K562 (cell line): ENCODE measurements at regions not wholly inside any gene's neighbourhood (a gene's known extent, or its start where the extent isn't known, plus 50 kb on each side); places are given as distances from the start of the nearest gene placed in this dataset.

Experiments used
- ATAC-seq: fragments of 200-7000 bp; cut with Tn5 transposase; 3 replicates; pipeline ENCODE4 v1.9.1; 2020; ENCODE audit warnings: moderate library complexity
- BruUV-seq: library from RNA; stranded (reverse); fragments of 400-500 nt; replicated peaks from 2 replicates; lab custom pipeline; 2021; lab: Mats Ljungman, UMichigan
- CTCF ChIA-PET: fragments of 300-600 bp; formaldehyde crosslinking; extraction: SDS; loops from one replicate; lab custom pipeline; 2021; ENCODE audit warnings: low intra/inter-chr PET ratio; lab: Yijun Ruan, JAX
- POLR2A ChIA-PET: fragments of 300-600, 350-650 bp; sonication (Branson Sonifier 250); formaldehyde crosslinking; extraction: SDS; loops from one replicate; lab custom pipeline; 2021; ENCODE audit warnings: antibody characterized with exemption, inconsistent platforms; lab: Yijun Ruan, JAX
- DNase-seq, 4 experiments: peaks; one replicate each; pipeline versions ENCODE4 v3.0.0 to v3.0.0-alpha.2; 2011 to 2018; ENCODE audit warnings: low spot score in 3 of 4, mixed read lengths in 3 of 4; ENCODE audit errors: extremely low read depth in 1 of 4
- FAIRE-seq: peaks from 2 replicates; lab custom pipeline; 2011; peaks lifted over from hg19 to GRCh38; lab: Jason Lieb, UNC
- H2AFZ ChIP-seq: 2 replicates; pipeline ENCODE4 v1.6.0; 2011; ENCODE audit warnings: low read depth, low read length, control low read depth, inconsistent platforms
- H3K27ac ChIP-seq: fragments of 200-600 bp; 3 replicates; pipeline ENCODE4 v1.8.0; 2011; ENCODE audit warnings: low read depth, mild to moderate bottlenecking, control low read depth, inconsistent platforms, low read length, moderate library complexity, mixed read lengths; ENCODE audit errors: extremely low read depth
- H3K27me3 ChIP-seq, 2 experiments: fragments of 300-600 bp in 1 of 2; 2 replicates in 1 of 2; 3 replicates in 1 of 2; pipeline versions ENCODE4 v1.6.0 to v1.8.0; 2011; ENCODE audit warnings: inconsistent platforms in 2 of 2, low read length in 2 of 2, mild to moderate bottlenecking in 1 of 2, mixed read lengths in 1 of 2, moderate library complexity in 1 of 2; ENCODE audit not compliant: control insufficient read depth in 2 of 2, insufficient read depth in 2 of 2
- H3K36me3 ChIP-seq: fragments of 300-600 bp; 3 replicates; pipeline ENCODE4 v1.8.0; 2011; ENCODE audit warnings: mild to moderate bottlenecking, low read length, inconsistent platforms; ENCODE audit not compliant: control insufficient read depth, insufficient read depth
- H3K4me1 ChIP-seq, 2 experiments: fragments of 200-600 bp in 1 of 2; replicated peaks in 1 of 2; 2 replicates in 1 of 2; 3 replicates in 1 of 2; pipeline versions ENCODE4 v1.5.1 to v1.8.0; 2011; ENCODE audit warnings: inconsistent platforms in 2 of 2, low read length in 2 of 2, mild to moderate bottlenecking in 1 of 2, mixed read lengths in 1 of 2, moderate library complexity in 1 of 2; ENCODE audit not compliant: control insufficient read depth in 2 of 2, insufficient read depth in 2 of 2
- H3K4me2 ChIP-seq: 2 replicates; pipeline ENCODE4 v1.6.1; 2011; ENCODE audit warnings: low read length, control low read depth, inconsistent platforms, mixed read lengths; ENCODE audit not compliant: insufficient read depth
- H3K4me3 ChIP-seq: fragments of 200-600 bp; sonication (generic), shearing (Covaris generic); 2 replicates; pipeline ENCODE4 v1.5.1; 2016; ENCODE audit warnings: control low read depth, inconsistent platforms
- H3K79me2 ChIP-seq: fragments of 200-600 bp; 3 replicates; pipeline ENCODE4 v1.8.0; 2011; ENCODE audit warnings: low read length, inconsistent platforms; ENCODE audit not compliant: control insufficient read depth, insufficient read depth
- H3K9ac ChIP-seq, 2 experiments: 2 replicates each; pipeline versions ENCODE4 v1.6.0 to v1.6.1; 2011; ENCODE audit warnings: low read depth in 2 of 2, low read length in 2 of 2, control low read depth in 1 of 2, inconsistent platforms in 1 of 2, mild to moderate bottlenecking in 1 of 2, mixed read lengths in 1 of 2; ENCODE audit not compliant: insufficient read depth in 1 of 2
- H3K9me1 ChIP-seq: one replicate; pipeline ENCODE4 v1.6.0; 2011; ENCODE audit warnings: inconsistent platforms, mild to moderate bottlenecking, low read length, moderate library complexity; ENCODE audit not compliant: control insufficient read depth, insufficient read depth
- H3K9me3 ChIP-seq: replicated peaks from 2 replicates; pipeline ENCODE4 v1.5.1; 2011; ENCODE audit warnings: low read depth, low read length, inconsistent platforms; ENCODE audit not compliant: control insufficient read depth, insufficient read depth
- H4K20me1 ChIP-seq: replicated peaks from 2 replicates; pipeline ENCODE4 v1.6.1; 2011; ENCODE audit warnings: low read length, inconsistent platforms, mixed read lengths; ENCODE audit not compliant: control insufficient read depth, insufficient read depth
- CTCFL ChIP-seq: IDR thresholded peaks from 2 replicates; pipeline ENCODE4 v1.6.1; 2011; ENCODE audit warnings: borderline replicate concordance, low read depth, mild to moderate bottlenecking, moderate library complexity, low read length; ENCODE audit not compliant: insufficient read depth, poor library complexity, severe bottlenecking
- KDM2B ChIP-seq: fragments of 250-450 bp; sonication (Bioruptor Pico); IDR thresholded peaks from 2 replicates; pipeline ENCODE4 v1.8.0; 2021; ENCODE audit warnings: mild to moderate bottlenecking, moderate library complexity
- KDM5B ChIP-seq: fragments of 200-600 bp; sonication (generic); IDR thresholded peaks from 2 replicates; pipeline ENCODE4 v1.6.1; 2012; ENCODE audit warnings: low read depth, mild to moderate bottlenecking, moderate library complexity, low read length, control low read depth, inconsistent platforms; ENCODE audit not compliant: insufficient replicate concordance
- NELFE ChIP-seq: IDR thresholded peaks from 2 replicates; pipeline ENCODE4 v1.6.1; 2011; ENCODE audit warnings: mild to moderate bottlenecking; ENCODE audit not compliant: insufficient read depth, insufficient read length
- SMARCA5 ChIP-seq: fragments of 450-650 bp; IDR thresholded peaks from 2 replicates; pipeline ENCODE4 v1.6.1; 2016
- SP2 ChIP-seq: IDR thresholded peaks from 2 replicates; pipeline ENCODE4 v1.6.1; 2011; ENCODE audit warnings: mild to moderate bottlenecking, low read depth, low read length, moderate library complexity; ENCODE audit not compliant: poor library complexity, severe bottlenecking; ENCODE audit errors: extremely low read depth
- SREBF2 ChIP-seq: sonication (generic); formaldehyde crosslinking; IDR thresholded peaks from 2 replicates; pipeline ENCODE4 v1.4.0; 2020; ENCODE audit warnings: mild to moderate bottlenecking, missing genetic modification reagents
- TBP ChIP-seq: optimal IDR thresholded peaks from 2 replicates; pipeline ENCODE3; 2011; ENCODE audit warnings: low read depth, low read length, improper control_type of control experiment
- TGIF2 ChIP-seq: sonication (generic); formaldehyde crosslinking; IDR thresholded peaks from 2 replicates; pipeline ENCODE4 v1.8.1; 2022; ENCODE audit warnings: mild to moderate bottlenecking, missing genetic modification reagents, moderate library complexity
- TRIM24 ChIP-seq, 2 experiments: fragments of 450-650 bp; IDR thresholded peaks; 2 replicates each; pipeline ENCODE4 v1.6.1; 2016
- ZNF134 ChIP-seq: fragments of 250-450 bp; sonication (Bioruptor Pico); conservative IDR thresholded peaks from 2 replicates; pipeline ENCODE4 v1.4.0; 2020
- ZNF23 ChIP-seq: fragments of 250-450 bp; sonication (Bioruptor Pico); IDR thresholded peaks from 2 replicates; pipeline ENCODE4 v1.4.0; 2020; ENCODE audit warnings: mild to moderate bottlenecking
- ZNF316 ChIP-seq: fragments of 450-650 bp; IDR thresholded peaks from 2 replicates; pipeline ENCODE4 v1.6.1; 2016
- ZNF717 ChIP-seq: fragments of 250-450 bp; sonication (Bioruptor Pico); IDR thresholded peaks from 2 replicates; pipeline ENCODE4 v1.5.0; 2021
- ZNF77 ChIP-seq: fragments of 250-450 bp; sonication (Bioruptor Pico); IDR thresholded peaks from 2 replicates; pipeline ENCODE4 v1.5.0; 2020
- WGBS: fragments of 100-300 bp; shearing (Covaris generic); methylation state at CpG from one replicate; pipeline ENCODE4 v1.1.6; 2016; ENCODE audit warnings: low coverage, mixed read lengths; ENCODE audit not compliant: insufficient coverage; ENCODE audit errors: missing lambda C conversion rate; 5-methylcytosine and 5-hydroxymethylcytosine counted together
- in situ Hi-C: fragments of 300-500 bp; cut with MboI; formaldehyde crosslinking; loops from 4 replicates; pipeline ENCODE4 v1.15.0; 2018; ENCODE audit warnings: inconsistent platforms, mixed read lengths
- intact Hi-C: fragments of 100-400 bp; cut with micrococcal nuclease; formaldehyde crosslinking; loops from 2 replicates; pipeline ENCODE4 v1.14.2; 2022
- TF ChIP-seq, protein P1 (sequence below): fragments of 450-650 bp; formaldehyde crosslinking; conservative IDR thresholded peaks from 2 replicates; pipeline ENCODE4 v1.4.0; 2022; ENCODE audit warnings: mild to moderate bottlenecking, missing genetic modification characterization
- TF ChIP-seq, protein P2 (sequence below): fragments of 450-650 bp; IDR thresholded peaks from 2 replicates; pipeline ENCODE4 v1.6.1; 2016; ENCODE audit warnings: missing biosample characterization, missing genetic modification characterization
- TF ChIP-seq, protein P3 (sequence below): fragments of 450-650 bp; formaldehyde crosslinking; IDR thresholded peaks from 2 replicates; pipeline ENCODE4 v1.4.0; 2020; ENCODE audit warnings: mild to moderate bottlenecking, moderate library complexity

DNA sequence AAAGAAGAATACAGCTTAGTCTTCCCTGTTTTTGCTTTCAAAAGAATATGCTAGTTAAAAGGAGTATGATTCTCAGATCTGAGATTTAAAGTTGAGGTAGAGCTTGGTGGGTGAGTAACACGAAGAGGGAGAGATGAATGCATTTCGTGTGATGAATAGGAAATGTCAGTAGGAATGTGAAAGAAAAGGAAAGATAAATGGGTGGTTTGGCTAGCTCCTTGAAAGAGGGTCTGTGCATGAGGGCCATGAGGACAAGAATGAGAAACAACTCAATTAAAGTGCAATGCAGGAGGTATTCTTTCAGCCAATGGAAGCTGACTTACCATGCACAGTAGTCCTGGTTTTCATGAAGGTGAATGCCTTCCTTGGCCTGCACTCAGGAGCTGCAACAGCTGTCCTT lies 248.2 kb downstream of the HNMT start:
- DNase-seq (no peak), ATAC-seq (no peak), FAIRE-seq (no peak)
- no peaks in the 10 kb centered on the region for H3K36me3 ChIP-seq
- CTCF ChIA-PET: no interaction called here
- H4K20me1 ChIP-seq: no peaks in the 10 kb centered on the region
- H3K9me1 ChIP-seq: no peaks in the 10 kb centered on the region
- H3K4me1 ChIP-seq: no peaks in the 10 kb centered on the region
- H2AFZ ChIP-seq: no peak overlapping the region
- no peak overlapping the region for H3K27ac ChIP-seq
- intact Hi-C loops (no loop called here), in situ Hi-C loops (no loop called here)
- H3K79me2 ChIP-seq: no peaks in the 10 kb centered on the region
- BruUV-seq: no TSS peak
- H3K27me3 ChIP-seq: no peaks in the 10 kb centered on the region
- no peaks in the 10 kb centered on the region for H3K9me3 ChIP-seq
- TF ChIP-seq ZNF134: no peak
- TF ChIP-seq, protein P1, sequence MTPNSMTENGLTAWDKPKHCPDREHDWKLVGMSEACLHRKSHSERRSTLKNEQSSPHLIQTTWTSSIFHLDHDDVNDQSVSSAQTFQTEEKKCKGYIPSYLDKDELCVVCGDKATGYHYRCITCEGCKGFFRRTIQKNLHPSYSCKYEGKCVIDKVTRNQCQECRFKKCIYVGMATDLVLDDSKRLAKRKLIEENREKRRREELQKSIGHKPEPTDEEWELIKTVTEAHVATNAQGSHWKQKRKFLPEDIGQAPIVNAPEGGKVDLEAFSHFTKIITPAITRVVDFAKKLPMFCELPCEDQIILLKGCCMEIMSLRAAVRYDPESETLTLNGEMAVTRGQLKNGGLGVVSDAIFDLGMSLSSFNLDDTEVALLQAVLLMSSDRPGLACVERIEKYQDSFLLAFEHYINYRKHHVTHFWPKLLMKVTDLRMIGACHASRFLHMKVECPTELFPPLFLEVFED (CRISPR knock-in tag): no peak
- TF ChIP-seq ZNF23 (CRISPR knock-in tag): no peak
- TF ChIP-seq SP2: no peak
- TF ChIP-seq, protein P2, sequence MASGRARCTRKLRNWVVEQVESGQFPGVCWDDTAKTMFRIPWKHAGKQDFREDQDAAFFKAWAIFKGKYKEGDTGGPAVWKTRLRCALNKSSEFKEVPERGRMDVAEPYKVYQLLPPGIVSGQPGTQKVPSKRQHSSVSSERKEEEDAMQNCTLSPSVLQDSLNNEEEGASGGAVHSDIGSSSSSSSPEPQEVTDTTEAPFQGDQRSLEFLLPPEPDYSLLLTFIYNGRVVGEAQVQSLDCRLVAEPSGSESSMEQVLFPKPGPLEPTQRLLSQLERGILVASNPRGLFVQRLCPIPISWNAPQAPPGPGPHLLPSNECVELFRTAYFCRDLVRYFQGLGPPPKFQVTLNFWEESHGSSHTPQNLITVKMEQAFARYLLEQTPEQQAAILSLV: no peak
- TF ChIP-seq ZNF717 (CRISPR knock-in tag): no peak
- TF ChIP-seq TRIM24 (IDR thresholded peaks at IDR 0.05): no peak
- TF ChIP-seq, protein P3, sequence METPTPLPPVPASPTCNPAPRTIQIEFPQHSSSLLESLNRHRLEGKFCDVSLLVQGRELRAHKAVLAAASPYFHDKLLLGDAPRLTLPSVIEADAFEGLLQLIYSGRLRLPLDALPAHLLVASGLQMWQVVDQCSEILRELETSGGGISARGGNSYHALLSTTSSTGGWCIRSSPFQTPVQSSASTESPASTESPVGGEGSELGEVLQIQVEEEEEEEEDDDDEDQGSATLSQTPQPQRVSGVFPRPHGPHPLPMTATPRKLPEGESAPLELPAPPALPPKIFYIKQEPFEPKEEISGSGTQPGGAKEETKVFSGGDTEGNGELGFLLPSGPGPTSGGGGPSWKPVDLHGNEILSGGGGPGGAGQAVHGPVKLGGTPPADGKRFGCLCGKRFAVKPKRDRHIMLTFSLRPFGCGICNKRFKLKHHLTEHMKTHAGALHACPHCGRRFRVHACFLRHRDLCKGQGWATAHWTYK: no peak
- no peak for TF ChIP-seq ZNF77 (CRISPR knock-in tag)
- TF ChIP-seq SREBF2 (CRISPR knock-in tag): no peak
- no peak for TF ChIP-seq KDM2B (CRISPR knock-in tag)
- no peak for TF ChIP-seq TGIF2 (CRISPR knock-in tag)
- no peak for TF ChIP-seq CTCFL
- no peak for TF ChIP-seq ZNF316
- no peak for TF ChIP-seq NELFE
- no peak for TF ChIP-seq TBP
- TF ChIP-seq SMARCA5: no peak
- no peak for TF ChIP-seq KDM5B
- H3K4me2 ChIP-seq: no peak overlapping the region
- POLR2A ChIA-PET: no interaction called here
- H3K9ac ChIP-seq: no peak overlapping the region
- H3K4me3 ChIP-seq: no peak overlapping the region
- WGBS: 0% methylated on average over 2 of the region's 2 CpGs
